HepG2 (cell line): ENCODE measurements at regions not wholly inside any gene's neighbourhood (a gene's known extent, or its start where the extent isn't known, plus 50 kb on each side); places are given as distances from the start of the nearest gene placed in this dataset.

Source experiments
- GATA4 ChIP-seq: sonication (generic); IDR thresholded peaks from 2 replicates; pipeline ENCODE4 v1.6.1; 2016; ENCODE audit warnings: antibody characterized with exemption, low read depth, borderline replicate concordance
- IRF9 ChIP-seq: sonication (generic); formaldehyde crosslinking; IDR thresholded peaks from 2 replicates; pipeline ENCODE4 v1.8.0; 2022; ENCODE audit warnings: missing genetic modification reagents, mild to moderate bottlenecking, borderline replicate concordance
- ISX ChIP-seq: sonication (generic); formaldehyde crosslinking; conservative IDR thresholded peaks from 2 replicates; pipeline ENCODE4 v1.5.0; 2020; ENCODE audit warnings: missing genetic modification reagents
- MIER3 ChIP-seq: IDR thresholded peaks from 2 replicates; pipeline ENCODE4 v1.6.1; 2016; ENCODE audit warnings: missing compliant biosample characterization, borderline replicate concordance
- MTF1 ChIP-seq: sonication (generic); formaldehyde crosslinking; IDR thresholded peaks from 2 replicates; pipeline ENCODE4 v1.5.0; 2020; ENCODE audit warnings: missing genetic modification reagents
- NCOR1 ChIP-seq: fragments of 200-600 bp; sonication (generic); IDR thresholded peaks from 2 replicates; pipeline ENCODE4 v1.7.0; 2017; ENCODE audit warnings: antibody characterized with exemption, low read length, borderline replicate concordance
- PRDM15 ChIP-seq: sonication (generic); formaldehyde crosslinking; IDR thresholded peaks from 2 replicates; pipeline ENCODE4 v1.4.0; 2020; ENCODE audit warnings: missing genetic modification reagents
- TOE1 ChIP-seq: sonication (generic); formaldehyde crosslinking; IDR thresholded peaks from 2 replicates; pipeline ENCODE4 v1.4.0; 2020; ENCODE audit warnings: mild to moderate bottlenecking, missing genetic modification reagents
- ZNF614 ChIP-seq: IDR thresholded peaks from 2 replicates; pipeline ENCODE4 v1.6.1; 2018; ENCODE audit warnings: missing biosample characterization, missing genetic modification reagents, inconsistent platforms, borderline replicate concordance
- TF ChIP-seq, protein P1 (sequence below): sonication (generic); formaldehyde crosslinking; IDR thresholded peaks from 2 replicates; pipeline ENCODE4 v1.9.0; 2021; ENCODE audit warnings: missing genetic modification reagents, borderline replicate concordance
- TF ChIP-seq, protein P2 (sequence below): sonication (generic); formaldehyde crosslinking; IDR thresholded peaks from 2 replicates; pipeline ENCODE4 v1.5.1; 2020; ENCODE audit warnings: mild to moderate bottlenecking, missing genetic modification reagents
- TF ChIP-seq, protein P3 (sequence below): sonication (generic); formaldehyde crosslinking; IDR thresholded peaks from 2 replicates; pipeline ENCODE4 v1.4.0; 2020; ENCODE audit warnings: missing genetic modification reagents, borderline replicate concordance

DNA sequence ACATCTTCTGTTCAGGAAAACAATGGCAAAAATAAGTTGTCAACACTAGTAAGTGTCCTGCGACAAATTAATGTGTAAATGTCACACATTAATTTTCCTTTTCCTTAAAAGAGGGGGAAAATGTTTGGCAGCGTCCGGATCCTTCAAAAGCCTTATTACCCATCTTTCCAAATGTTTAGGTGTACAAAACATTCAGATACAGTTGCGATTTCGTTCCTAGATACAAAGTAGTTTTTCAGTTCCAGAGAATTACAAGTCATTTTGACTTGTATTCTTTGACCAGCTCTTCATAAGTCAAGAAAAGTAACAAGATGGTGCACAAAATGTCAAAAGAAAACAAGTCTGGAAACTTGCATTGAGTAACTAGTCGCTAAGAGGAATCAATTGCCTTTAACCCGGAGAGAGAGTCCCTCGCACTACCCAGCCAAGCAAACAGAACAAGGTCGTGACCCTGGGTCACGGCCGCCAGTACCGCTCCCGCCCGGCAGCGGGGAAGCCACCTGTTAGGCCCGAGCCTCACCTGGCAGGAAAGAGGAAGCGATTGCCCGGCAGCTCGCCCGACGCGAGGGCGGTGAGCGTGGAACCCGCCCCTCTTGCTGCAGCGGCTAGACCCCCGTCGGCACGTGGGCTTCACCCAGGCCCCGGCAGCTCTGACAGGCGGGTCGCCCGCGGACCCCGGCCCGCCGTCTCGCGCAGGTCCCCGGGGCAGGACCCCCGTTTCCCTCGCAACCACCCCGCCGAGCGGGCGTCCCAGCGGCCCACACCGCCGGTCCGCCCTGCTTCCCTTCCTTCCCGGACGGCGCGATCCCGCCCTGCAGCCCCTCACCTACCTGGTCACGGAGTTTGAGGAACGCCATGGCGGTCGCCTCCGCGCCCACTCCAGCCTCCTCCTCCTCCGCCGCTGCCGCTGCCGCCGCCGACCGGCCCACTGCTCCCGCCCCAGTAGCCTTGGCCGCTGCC lies 61.0 kb upstream of the ANKRD28 start (continued):
- TF ChIP-seq ISX (peak; percentile 71; the same call in 1 of the 2 replicates), MIER3 (0 out of 2 replicates have a peak, but pooled peaks have one; percentile 66), TOE1 (no peak), IRF9 (CRISPR knock-in tag) (peak; percentile 9; the same call in 1 of the 2 replicates), MTF1 (CRISPR knock-in tag) (no peak), PRDM15 (CRISPR knock-in tag) (0 out of 2 replicates have a peak, but pooled peaks have one; percentile 46), NCOR1 (0 out of 2 replicates have a peak, but pooled peaks have one; percentile 62), GATA4 (no peak), ZNF614 (CRISPR knock-in tag) (peak; percentile 44; the same call in 1 of the 2 replicates)
- TF ChIP-seq, protein P1, sequence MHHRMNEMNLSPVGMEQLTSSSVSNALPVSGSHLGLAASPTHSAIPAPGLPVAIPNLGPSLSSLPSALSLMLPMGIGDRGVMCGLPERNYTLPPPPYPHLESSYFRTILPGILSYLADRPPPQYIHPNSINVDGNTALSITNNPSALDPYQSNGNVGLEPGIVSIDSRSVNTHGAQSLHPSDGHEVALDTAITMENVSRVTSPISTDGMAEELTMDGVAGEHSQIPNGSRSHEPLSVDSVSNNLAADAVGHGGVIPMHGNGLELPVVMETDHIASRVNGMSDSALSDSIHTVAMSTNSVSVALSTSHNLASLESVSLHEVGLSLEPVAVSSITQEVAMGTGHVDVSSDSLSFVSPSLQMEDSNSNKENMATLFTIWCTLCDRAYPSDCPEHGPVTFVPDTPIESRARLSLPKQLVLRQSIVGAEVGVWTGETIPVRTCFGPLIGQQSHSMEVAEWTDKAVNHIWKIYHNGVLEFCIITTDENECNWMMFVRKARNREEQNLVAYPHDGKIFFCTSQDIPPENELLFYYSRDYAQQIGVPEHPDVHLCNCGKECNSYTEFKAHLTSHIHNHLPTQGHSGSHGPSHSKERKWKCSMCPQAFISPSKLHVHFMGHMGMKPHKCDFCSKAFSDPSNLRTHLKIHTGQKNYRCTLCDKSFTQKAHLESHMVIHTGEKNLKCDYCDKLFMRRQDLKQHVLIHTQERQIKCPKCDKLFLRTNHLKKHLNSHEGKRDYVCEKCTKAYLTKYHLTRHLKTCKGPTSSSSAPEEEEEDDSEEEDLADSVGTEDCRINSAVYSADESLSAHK (CRISPR knock-in tag), result no peak
- TF ChIP-seq, protein P2, sequence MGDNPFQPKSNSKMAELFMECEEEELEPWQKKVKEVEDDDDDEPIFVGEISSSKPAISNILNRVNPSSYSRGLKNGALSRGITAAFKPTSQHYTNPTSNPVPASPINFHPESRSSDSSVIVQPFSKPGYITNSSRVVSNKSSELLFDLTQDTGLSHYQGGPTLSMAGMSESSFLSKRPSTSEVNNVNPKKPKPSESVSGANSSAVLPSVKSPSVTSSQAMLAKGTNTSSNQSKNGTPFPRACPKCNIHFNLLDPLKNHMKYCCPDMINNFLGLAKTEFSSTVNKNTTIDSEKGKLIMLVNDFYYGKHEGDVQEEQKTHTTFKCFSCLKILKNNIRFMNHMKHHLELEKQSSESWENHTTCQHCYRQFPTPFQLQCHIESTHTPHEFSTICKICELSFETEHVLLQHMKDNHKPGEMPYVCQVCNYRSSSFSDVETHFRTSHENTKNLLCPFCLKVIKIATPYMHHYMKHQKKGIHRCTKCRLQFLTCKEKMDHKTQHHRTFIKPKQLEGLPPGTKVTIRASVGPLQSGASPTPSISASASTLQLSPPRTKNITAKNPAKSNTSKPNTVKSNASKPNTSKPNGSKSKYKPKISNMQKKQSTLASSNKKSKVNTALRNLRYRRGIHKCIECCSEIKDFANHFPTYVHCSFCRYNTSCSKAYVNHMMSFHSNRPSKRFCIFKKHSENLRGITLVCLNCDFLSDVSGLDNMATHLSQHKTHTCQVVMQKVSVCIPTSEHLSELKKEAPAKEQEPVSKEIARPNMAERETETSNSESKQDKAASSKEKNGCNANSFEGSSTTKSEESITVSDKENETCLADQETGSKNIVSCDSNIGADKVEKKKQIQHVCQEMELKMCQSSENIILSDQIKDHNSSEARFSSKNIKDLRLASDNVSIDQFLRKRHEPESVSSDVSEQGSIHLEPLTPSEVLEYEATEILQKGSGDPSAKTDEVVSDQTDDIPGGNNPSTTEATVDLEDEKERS (CRISPR knock-in tag), result 0 out of 2 replicates have a peak, but pooled peaks have one; percentile 32
- TF ChIP-seq, protein P3, sequence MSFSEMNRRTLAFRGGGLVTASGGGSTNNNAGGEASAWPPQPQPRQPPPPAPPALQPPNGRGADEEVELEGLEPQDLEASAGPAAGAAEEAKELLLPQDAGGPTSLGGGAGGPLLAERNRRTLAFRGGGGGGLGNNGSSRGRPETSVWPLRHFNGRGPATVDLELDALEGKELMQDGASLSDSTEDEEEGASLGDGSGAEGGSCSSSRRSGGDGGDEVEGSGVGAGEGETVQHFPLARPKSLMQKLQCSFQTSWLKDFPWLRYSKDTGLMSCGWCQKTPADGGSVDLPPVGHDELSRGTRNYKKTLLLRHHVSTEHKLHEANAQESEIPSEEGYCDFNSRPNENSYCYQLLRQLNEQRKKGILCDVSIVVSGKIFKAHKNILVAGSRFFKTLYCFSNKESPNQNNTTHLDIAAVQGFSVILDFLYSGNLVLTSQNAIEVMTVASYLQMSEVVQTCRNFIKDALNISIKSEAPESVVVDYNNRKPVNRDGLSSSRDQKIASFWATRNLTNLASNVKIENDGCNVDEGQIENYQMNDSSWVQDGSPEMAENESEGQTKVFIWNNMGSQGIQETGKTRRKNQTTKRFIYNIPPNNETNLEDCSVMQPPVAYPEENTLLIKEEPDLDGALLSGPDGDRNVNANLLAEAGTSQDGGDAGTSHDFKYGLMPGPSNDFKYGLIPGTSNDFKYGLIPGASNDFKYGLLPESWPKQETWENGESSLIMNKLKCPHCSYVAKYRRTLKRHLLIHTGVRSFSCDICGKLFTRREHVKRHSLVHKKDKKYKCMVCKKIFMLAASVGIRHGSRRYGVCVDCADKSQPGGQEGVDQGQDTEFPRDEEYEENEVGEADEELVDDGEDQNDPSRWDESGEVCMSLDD, result peak; percentile 19; the same call in 1 of the 2 replicates
